ENCODE measurements at regions not wholly inside any gene's neighbourhood (a gene's known extent, or its start where the extent isn't known, plus 50 kb on each side); places are given as distances from the start of the nearest gene placed in this dataset.

GRCh38 chr12:98419795-98420404, 95.5 kb upstream of the TMPO start:
- H3K9ac ChIP-seq (ENCODE audit: insufficient read depth in 1 of 2, low read depth in 2 of 2, low read length in 2 of 2), result peak overlapping the region in 1 of 2 experiments; percentile 57; a peak in 1 of 4 replicates
- no TSS peak for BruUV-seq (replicated peaks)
- H3K27ac ChIP-seq (ENCODE audit: extremely low read depth, low read depth, low read length), result no peak overlapping the region
- intact Hi-C loops (cut with micrococcal nuclease) (loop anchor here (2.0 to 10.0 kb wide), 2 partner anchors 325 to 579 kb away; no protein-coding TSS in a partner anchor), in situ Hi-C loops (cut with MboI) (loop anchor here (25.0 kb wide), 1 partner anchor 567 kb away; no protein-coding TSS in a partner anchor)
- ChIA-PET POLR2A (interaction anchor here (0.6 kb wide), 1 partner anchor 219 kb away, joined by 3 read pairs; no protein-coding TSS in a partner anchor), CTCF (ENCODE audit: low intra/inter-chr PET ratio) (interaction anchor here (0.7 to 0.8 kb wide), 2 partner anchors 112 to 593 kb away, joined by 4 read pairs; no protein-coding TSS in a partner anchor)
- H3K9me1 ChIP-seq (ENCODE audit: control insufficient read depth, insufficient read depth, low read length), result no peaks in the 10 kb centered on the region
- no peaks in the 10 kb centered on the region for H3K79me2 ChIP-seq (ENCODE audit: control insufficient read depth, insufficient read depth, low read length)
- no peaks in the 10 kb centered on the region for H3K36me3 ChIP-seq (ENCODE audit: control insufficient read depth, insufficient read depth, low read length)
- peak in 1 of 4 experiments; percentile 15 for DNase-seq (ENCODE audit: extremely low read depth in 1 of 4, low spot score in 3 of 4)
- no peaks in the 10 kb centered on the region for H3K9me3 ChIP-seq (replicated peaks; ENCODE audit: control insufficient read depth, insufficient read depth, low read depth, low read length)
- no peak overlapping the region for H3K4me3 ChIP-seq
- H3K4me2 ChIP-seq (ENCODE audit: insufficient read depth, low read length), result no peak overlapping the region
- peaks cover 0 to 5% of the 10 kb centered on the region in 2 experiments; a peak in 4 of 5 replicates for H3K4me1 ChIP-seq (replicated peaks in 1 of 2; ENCODE audit: control insufficient read depth in 2 of 2, insufficient read depth in 2 of 2, low read length in 2 of 2)
- peak; percentile 13; the same call in 1 of the 3 replicates for ATAC-seq
- TF ChIP-seq SREBF1 (IDR thresholded peaks at IDR 0.05; ENCODE audit: borderline replicate concordance, low read depth, low read length) (no peak), C11orf30 (IDR thresholded peaks at IDR 0.05; ENCODE audit: low read depth) (no peak), CBFA2T3 (IDR thresholded peaks at IDR 0.05) (peak; percentile 41), GABPB2 (CRISPR knock-in tag; conservative IDR thresholded peaks at IDR 0.05) (no peak), RBM22 (IDR thresholded peaks at IDR 0.05; ENCODE audit: low read depth, low read length, poor library complexity, severe bottlenecking) (no peak), FOXK2 (conservative IDR thresholded peaks at IDR 0.05 in 1 of 2, IDR thresholded peaks at IDR 0.05 in 1 of 2; ENCODE audit: low read depth in 2 of 2) (no peak), ZFP36 (IDR thresholded peaks at IDR 0.05; ENCODE audit: low read depth, low read length, partially characterized antibody) (no peak), ZNF639 (CRISPR knock-in tag; conservative IDR thresholded peaks at IDR 0.05 in 1 of 2, IDR thresholded peaks at IDR 0.05 in 1 of 2) (no peak)
- H2AFZ ChIP-seq (ENCODE audit: low read depth, low read length), result no peak overlapping the region
- H4K20me1 ChIP-seq (replicated peaks; ENCODE audit: control insufficient read depth, insufficient read depth, low read length), result no peaks in the 10 kb centered on the region
- peaks cover 3 to 42% of the 10 kb centered on the region in 2 experiments; a peak in 4 of 5 replicates for H3K27me3 ChIP-seq (ENCODE audit: control insufficient read depth in 2 of 2, insufficient read depth in 2 of 2, low read length in 2 of 2)
- WGBS (ENCODE audit: insufficient coverage, low coverage, missing lambda C conversion rate), result 13% methylated on average over 16 of the region's 16 CpGs
- FAIRE-seq, result no peak

All from K562 (cell line).